ENCODE measurements at regions not wholly inside any gene's neighbourhood (a gene's known extent, or its start where the extent isn't known, plus 50 kb on each side); places are given as distances from the start of the nearest gene placed in this dataset.
"Not testable (repeated sequence)": the region's sequence is repeated elsewhere in the genome, so short reads cannot be mapped to it uniquely, and the experiment has no call there.

GRCh38 chr7:73244782-73245311, 63.8 kb downstream of the NSUN5 start:
- H3K27me3 ChIP-seq (replicated peaks); DNase-seq (ENCODE audit: low read depth in 1 of 2, low spot score in 2 of 2); H3K27ac ChIP-seq: not testable (repeated sequence)

GRCh38 chr7:73234994-73235717, 73.5 kb downstream of the NSUN5 start:
- not testable (repeated sequence) for H3K4me1 ChIP-seq (replicated peaks); H3K27ac ChIP-seq; H3K4me3 ChIP-seq; H3K9me3 ChIP-seq (replicated peaks); H3K27me3 ChIP-seq (replicated peaks); H3K36me3 ChIP-seq
- DNase-seq (ENCODE audit: low read depth in 1 of 2, low spot score in 2 of 2) = peak in 1 of 2 experiments; percentile 94

More at GRCh38 chr7:73244782-73245311, 63.8 kb downstream of the NSUN5 start:
- not testable (repeated sequence) for H3K36me3 ChIP-seq; H3K4me1 ChIP-seq (replicated peaks); H3K4me3 ChIP-seq; H3K9me3 ChIP-seq (replicated peaks)

DNA sequence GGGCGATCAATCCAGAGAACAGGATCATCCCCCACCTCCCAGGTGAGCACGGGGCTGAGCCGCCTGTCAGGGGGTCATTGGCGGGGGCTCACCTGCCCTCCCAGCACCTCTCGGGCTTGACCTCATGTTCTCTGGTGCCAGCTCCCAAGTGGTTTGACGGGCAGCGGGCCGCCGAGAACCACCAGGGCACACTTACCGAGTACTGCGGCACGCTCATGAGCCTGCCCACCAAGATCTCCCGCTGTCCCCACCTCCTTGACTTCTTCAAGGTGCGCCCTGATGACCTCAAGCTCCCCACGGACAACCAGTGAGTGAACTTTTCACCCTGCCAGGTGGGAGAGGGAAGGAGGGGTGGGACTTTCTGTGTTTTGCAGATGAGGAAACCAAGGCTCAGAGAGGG, 82.9 kb downstream of the NSUN5 start:
- H3K4me1 ChIP-seq (replicated peaks) = not testable (repeated sequence)
- peak in 1 of 2 experiments; percentile 16 for DNase-seq (ENCODE audit: low read depth in 1 of 2, low spot score in 2 of 2)

DNA sequence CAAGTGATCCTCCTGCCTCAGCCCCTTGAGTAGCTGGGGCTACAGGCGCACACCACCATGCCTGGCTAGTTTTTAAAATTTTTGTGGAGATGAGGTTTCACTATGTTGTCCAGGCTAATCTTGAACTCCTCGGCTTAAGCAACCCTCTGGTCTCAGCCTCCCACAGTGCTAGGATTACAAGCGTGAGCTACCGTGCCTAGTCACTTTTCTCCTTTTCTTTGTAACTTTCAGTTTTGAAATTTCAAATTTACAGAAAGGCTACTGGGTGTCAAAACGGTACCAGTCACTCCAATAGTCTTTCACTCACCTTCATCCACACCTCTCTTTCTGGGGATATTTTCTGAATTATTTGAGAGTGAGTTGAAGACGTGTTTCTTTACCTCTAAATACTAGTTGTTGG, 86.9 kb downstream of the NSUN5 start:
- not testable (repeated sequence) for DNase-seq (ENCODE audit: low read depth in 1 of 2, low spot score in 2 of 2); H3K4me1 ChIP-seq (replicated peaks); H3K27ac ChIP-seq; H3K27me3 ChIP-seq (replicated peaks); H3K36me3 ChIP-seq; H3K4me3 ChIP-seq; H3K9me3 ChIP-seq (replicated peaks)

More for the DNA sequence above, 82.9 kb downstream of the NSUN5 start:
- not testable (repeated sequence) for H3K4me3 ChIP-seq; H3K27me3 ChIP-seq (replicated peaks); H3K36me3 ChIP-seq; H3K9me3 ChIP-seq (replicated peaks); H3K27ac ChIP-seq

DNA sequence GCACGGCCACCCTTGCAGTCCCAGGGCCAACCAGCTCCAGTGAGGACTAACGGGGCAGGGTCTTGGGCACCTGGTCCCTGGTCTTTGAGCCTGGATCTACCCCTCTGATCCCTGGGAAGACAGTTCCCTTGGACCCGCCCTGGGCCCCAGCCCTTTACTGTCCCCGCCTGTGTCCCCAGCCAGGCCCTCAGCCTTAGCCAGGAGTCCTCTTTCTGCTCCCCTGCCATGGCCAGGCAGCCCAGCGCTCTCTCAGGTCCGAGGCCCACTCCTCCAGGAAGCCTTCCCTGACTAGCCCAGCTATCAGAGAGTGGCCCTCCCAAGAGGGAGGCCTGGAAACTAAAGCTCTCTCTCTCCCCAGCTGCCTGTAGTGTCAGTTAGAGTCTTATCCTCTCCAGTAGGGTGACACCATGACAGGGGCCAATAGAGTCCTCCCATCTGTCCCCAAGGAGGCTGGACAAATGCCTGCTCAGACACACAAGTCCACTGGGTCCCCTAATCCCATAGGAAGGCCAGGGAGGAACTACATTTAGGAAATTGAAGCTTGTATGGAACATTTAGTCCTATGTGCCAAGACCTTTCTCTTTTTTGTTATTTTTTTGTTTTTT, 87.8 kb downstream of the NSUN5 start:
- H3K36me3 ChIP-seq; DNase-seq (ENCODE audit: low read depth in 1 of 2, low spot score in 2 of 2); H3K27me3 ChIP-seq (replicated peaks); H3K4me3 ChIP-seq; H3K9me3 ChIP-seq (replicated peaks); H3K27ac ChIP-seq; H3K4me1 ChIP-seq (replicated peaks): not testable (repeated sequence)

GRCh38 chr7:73220357-73220756, 88.3 kb downstream of the NSUN5 start:
- H3K27me3 ChIP-seq (replicated peaks); H3K9me3 ChIP-seq (replicated peaks); DNase-seq (ENCODE audit: low read depth in 1 of 2, low spot score in 2 of 2); H3K4me1 ChIP-seq (replicated peaks); H3K36me3 ChIP-seq; H3K27ac ChIP-seq; H3K4me3 ChIP-seq: not testable (repeated sequence)

DNA sequence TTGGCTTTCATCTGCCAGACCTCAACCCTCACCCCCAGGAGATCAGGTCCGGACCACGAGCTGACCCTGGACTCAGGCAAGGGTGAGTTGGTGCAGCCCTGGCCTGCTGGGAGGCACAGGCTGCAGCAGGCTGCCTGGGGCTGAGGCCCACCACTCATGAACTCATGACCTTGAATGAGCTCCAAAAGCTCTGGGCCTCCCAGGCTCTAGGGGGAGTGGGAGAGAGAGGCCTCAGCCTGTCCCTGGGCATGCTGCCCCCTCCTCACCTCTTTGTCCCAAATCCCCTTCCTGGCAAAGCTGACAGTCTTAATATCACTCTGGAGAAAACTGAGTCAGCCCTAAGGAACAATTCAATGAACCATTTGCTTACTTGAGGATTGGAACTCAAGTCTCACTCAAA, 89.8 kb downstream of the NSUN5 start:
- H3K4me1 ChIP-seq (replicated peaks); H3K27me3 ChIP-seq (replicated peaks); H3K36me3 ChIP-seq; DNase-seq (ENCODE audit: low read depth in 1 of 2, low spot score in 2 of 2); H3K27ac ChIP-seq; H3K9me3 ChIP-seq (replicated peaks); H3K4me3 ChIP-seq: not testable (repeated sequence)

GRCh38 chr7:73216046-73216675, 92.5 kb downstream of the NSUN5 start:
- not testable (repeated sequence) for H3K4me3 ChIP-seq; H3K27me3 ChIP-seq (replicated peaks); H3K36me3 ChIP-seq; H3K4me1 ChIP-seq (replicated peaks); DNase-seq (ENCODE audit: low read depth in 1 of 2, low spot score in 2 of 2); H3K9me3 ChIP-seq (replicated peaks); H3K27ac ChIP-seq

GRCh38 chr7:73215232-73215631, 93.4 kb downstream of the NSUN5 start:
- H3K9me3 ChIP-seq (replicated peaks); H3K4me3 ChIP-seq; H3K27ac ChIP-seq; H3K27me3 ChIP-seq (replicated peaks); H3K4me1 ChIP-seq (replicated peaks); H3K36me3 ChIP-seq; DNase-seq (ENCODE audit: low read depth in 1 of 2, low spot score in 2 of 2): not testable (repeated sequence)

DNA sequence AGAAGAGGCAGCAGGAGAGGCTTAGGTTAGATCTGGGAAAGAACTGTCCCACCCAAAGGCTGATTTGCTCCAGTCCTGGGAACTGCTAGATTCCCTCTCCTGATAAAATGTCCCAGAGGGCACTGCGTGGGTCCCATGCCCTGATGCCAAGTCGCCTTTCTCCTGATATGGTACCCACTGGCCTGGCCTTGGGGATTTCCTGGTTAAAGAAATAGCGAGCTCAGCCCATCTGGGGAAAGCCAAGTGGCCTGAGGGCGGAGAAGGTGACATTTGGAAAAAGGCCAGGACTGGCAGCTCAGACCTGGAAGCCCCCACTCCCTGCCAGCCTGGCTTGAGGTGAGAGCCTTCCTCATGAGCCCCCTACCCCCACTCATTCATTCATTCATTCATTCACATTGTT, 94.2 kb downstream of the NSUN5 start:
- not testable (repeated sequence) for H3K9me3 ChIP-seq (replicated peaks); H3K27me3 ChIP-seq (replicated peaks); H3K36me3 ChIP-seq; H3K27ac ChIP-seq; H3K4me1 ChIP-seq (replicated peaks); H3K4me3 ChIP-seq
- peak in 1 of 2 experiments; percentile 37 for DNase-seq (ENCODE audit: low read depth in 1 of 2, low spot score in 2 of 2)

DNA sequence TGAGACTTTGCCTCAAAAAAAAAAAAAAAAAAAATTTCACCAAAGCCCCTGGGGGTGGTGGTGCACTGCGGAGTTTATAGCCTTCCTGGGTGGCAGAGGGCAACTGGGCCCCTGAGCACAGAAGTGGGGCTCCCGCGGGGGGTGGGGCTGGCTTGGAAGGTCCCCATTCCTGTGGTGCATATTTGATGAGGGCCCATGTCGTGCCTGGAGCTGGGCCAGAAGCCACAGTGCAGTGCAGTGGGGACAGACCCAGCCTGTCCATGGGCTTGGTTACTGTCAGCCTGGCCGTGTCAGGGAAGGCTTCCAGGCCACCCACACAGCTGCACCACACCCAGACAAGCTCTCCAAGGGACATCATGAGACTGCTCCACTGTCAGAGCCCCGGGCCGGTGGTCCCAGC, 95.5 kb downstream of the NSUN5 start:
- H3K27ac ChIP-seq; H3K4me3 ChIP-seq; H3K9me3 ChIP-seq (replicated peaks); H3K36me3 ChIP-seq; H3K4me1 ChIP-seq (replicated peaks); H3K27me3 ChIP-seq (replicated peaks): not testable (repeated sequence)
- peak in 1 of 2 experiments; percentile 90 for DNase-seq (ENCODE audit: low read depth in 1 of 2, low spot score in 2 of 2)

- H3K4me3 ChIP-seq; H3K36me3 ChIP-seq; H3K9me3 ChIP-seq (replicated peaks); H3K27ac ChIP-seq; H3K4me1 ChIP-seq (replicated peaks); DNase-seq (ENCODE audit: low read depth in 1 of 2, low spot score in 2 of 2); H3K27me3 ChIP-seq (replicated peaks): not testable (repeated sequence)
Measured at GRCh38 chr7:73205594-73205993, 103.0 kb downstream of the NSUN5 start.

GRCh38 chr7:73204898-73205297, 103.7 kb downstream of the NSUN5 start:
- H3K4me3 ChIP-seq; H3K4me1 ChIP-seq (replicated peaks); H3K27ac ChIP-seq; H3K36me3 ChIP-seq; H3K27me3 ChIP-seq (replicated peaks); H3K9me3 ChIP-seq (replicated peaks): not testable (repeated sequence)
- peak; percentile 61 to 67 for DNase-seq (ENCODE audit: low read depth in 1 of 2, low spot score in 2 of 2)

- not testable (repeated sequence) for H3K9me3 ChIP-seq (replicated peaks); H3K27ac ChIP-seq; H3K27me3 ChIP-seq (replicated peaks); H3K4me1 ChIP-seq (replicated peaks); H3K4me3 ChIP-seq; H3K36me3 ChIP-seq
- DNase-seq (ENCODE audit: low read depth in 1 of 2, low spot score in 2 of 2) = peak in 1 of 2 experiments; percentile 44
Measured at GRCh38 chr7:73203312-73203711, 105.3 kb downstream of the NSUN5 start.

All from SJSA1 (cell line).